ENCODE measurements at regions not wholly inside any gene's neighbourhood (a gene's known extent, or its start where the extent isn't known, plus 50 kb on each side); places are given as distances from the start of the nearest gene placed in this dataset.

DNA sequence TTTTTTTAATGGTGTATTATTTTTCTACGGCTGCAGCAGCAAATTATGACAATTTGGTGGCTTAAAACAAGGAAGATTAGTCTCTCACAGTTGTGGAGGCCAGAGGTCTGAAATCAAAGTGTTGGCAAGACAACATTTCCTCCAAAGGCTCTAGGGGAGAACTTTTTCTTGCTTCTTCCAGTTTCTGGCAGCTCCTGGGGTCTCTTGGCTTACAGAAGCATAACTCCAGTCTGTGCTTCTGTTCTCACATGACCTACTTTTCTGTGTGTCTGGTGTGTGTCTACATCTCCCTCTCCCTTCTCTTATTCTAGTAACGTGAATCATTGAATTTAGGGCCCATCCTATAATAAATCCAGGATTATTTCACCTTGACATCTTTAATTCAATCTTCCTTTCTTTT is 551.9 kb upstream of the LUZP2 start:
- Histone ChIP-seq H3K27me3 (ENCODE audit: insufficient read depth in 3 of 3, low read length in 2 of 3) (no peaks in the 10 kb centered on the region), H3K27ac (no peak overlapping the region), H3K4me3 (no peak overlapping the region), H3K36me3 (ENCODE audit: insufficient read depth in 1 of 2, low read depth in 1 of 2) (no peaks in the 10 kb centered on the region), H3K9me3 (no peaks in the 10 kb centered on the region), H3K4me1 (no peaks in the 10 kb centered on the region)
- no peak for ATAC-seq
- no peak for DNase-seq
- TF ChIP-seq, protein P1, sequence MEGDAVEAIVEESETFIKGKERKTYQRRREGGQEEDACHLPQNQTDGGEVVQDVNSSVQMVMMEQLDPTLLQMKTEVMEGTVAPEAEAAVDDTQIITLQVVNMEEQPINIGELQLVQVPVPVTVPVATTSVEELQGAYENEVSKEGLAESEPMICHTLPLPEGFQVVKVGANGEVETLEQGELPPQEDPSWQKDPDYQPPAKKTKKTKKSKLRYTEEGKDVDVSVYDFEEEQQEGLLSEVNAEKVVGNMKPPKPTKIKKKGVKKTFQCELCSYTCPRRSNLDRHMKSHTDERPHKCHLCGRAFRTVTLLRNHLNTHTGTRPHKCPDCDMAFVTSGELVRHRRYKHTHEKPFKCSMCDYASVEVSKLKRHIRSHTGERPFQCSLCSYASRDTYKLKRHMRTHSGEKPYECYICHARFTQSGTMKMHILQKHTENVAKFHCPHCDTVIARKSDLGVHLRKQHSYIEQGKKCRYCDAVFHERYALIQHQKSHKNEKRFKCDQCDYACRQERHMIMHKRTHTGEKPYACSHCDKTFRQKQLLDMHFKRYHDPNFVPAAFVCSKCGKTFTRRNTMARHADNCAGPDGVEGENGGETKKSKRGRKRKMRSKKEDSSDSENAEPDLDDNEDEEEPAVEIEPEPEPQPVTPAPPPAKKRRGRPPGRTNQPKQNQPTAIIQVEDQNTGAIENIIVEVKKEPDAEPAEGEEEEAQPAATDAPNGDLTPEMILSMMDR (IDR thresholded peaks at IDR 0.05): no peak
- 39 to 42% (median 41%) methylated on average over 2 of the region's 2 CpGs for WGBS, 3 donors
- intact Hi-C loops (cut with DNase I): no loop called here

DNA sequence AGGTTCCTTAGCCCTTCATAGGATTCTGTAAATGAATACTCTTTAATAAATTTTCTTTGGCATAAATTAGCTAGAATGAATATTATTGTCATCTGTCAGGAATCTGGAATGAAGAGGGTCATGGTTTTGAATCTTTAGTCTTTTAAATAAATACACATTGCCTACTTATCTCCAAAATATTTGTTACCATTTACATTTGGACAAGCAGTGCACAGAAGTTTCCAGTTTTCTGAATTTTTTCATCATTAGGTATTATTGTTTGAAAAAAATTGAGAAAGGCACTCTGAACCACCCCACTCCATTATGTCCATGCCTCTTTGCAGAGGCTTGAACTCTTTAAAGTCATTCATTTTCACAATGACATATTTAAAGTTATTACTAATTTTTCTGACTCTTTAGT is 549.0 kb upstream of the LUZP2 start:
- intact Hi-C loops (cut with DNase I): no loop called here
- H3K27ac ChIP-seq: no peak overlapping the region
- TF ChIP-seq, protein P1 (IDR thresholded peaks at IDR 0.05): no peak
- no peaks in the 10 kb centered on the region for H3K27me3 ChIP-seq (ENCODE audit: insufficient read depth in 3 of 3, low read length in 2 of 3)
- H3K9me3 ChIP-seq: no peaks in the 10 kb centered on the region
- no peaks in the 10 kb centered on the region for H3K4me1 ChIP-seq
- ATAC-seq: no peak
- no peak for DNase-seq
- no peak overlapping the region for H3K4me3 ChIP-seq
- no peaks in the 10 kb centered on the region for H3K36me3 ChIP-seq (ENCODE audit: insufficient read depth in 1 of 2, low read depth in 1 of 2)

DNA sequence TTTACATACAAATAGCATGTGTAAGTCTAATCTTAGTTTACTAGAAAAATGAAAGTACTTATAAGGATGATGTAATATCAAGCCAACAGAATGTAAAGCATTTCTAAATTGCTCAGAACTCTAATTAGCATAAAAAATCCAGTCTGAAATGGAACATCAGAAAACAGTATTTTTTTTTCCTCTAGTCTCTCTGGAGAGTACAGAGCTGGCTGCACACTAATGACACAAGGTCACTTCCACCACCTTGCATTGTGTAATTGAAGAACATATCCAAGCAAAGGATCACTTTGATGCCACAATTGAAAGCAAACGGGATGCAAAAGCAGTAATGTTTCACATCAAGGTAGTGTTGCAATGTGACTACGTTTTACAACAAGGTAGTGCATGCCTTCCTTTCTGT is 548.0 kb upstream of the LUZP2 start:
- 42 to 46% (median 43%) methylated on average over 2 of the region's 2 CpGs for WGBS, 3 donors
- TF ChIP-seq, protein P1 (IDR thresholded peaks at IDR 0.05): no peak
- Histone ChIP-seq H3K4me3 (no peak overlapping the region), H3K36me3 (ENCODE audit: insufficient read depth in 1 of 2, low read depth in 1 of 2) (no peaks in the 10 kb centered on the region), H3K27me3 (ENCODE audit: insufficient read depth in 3 of 3, low read length in 2 of 3) (no peaks in the 10 kb centered on the region), H3K9me3 (no peaks in the 10 kb centered on the region), H3K4me1 (no peaks in the 10 kb centered on the region), H3K27ac (no peak overlapping the region)
- DNase-seq (no peak), ATAC-seq (no peak)
- intact Hi-C loops (cut with DNase I): no loop called here

DNA sequence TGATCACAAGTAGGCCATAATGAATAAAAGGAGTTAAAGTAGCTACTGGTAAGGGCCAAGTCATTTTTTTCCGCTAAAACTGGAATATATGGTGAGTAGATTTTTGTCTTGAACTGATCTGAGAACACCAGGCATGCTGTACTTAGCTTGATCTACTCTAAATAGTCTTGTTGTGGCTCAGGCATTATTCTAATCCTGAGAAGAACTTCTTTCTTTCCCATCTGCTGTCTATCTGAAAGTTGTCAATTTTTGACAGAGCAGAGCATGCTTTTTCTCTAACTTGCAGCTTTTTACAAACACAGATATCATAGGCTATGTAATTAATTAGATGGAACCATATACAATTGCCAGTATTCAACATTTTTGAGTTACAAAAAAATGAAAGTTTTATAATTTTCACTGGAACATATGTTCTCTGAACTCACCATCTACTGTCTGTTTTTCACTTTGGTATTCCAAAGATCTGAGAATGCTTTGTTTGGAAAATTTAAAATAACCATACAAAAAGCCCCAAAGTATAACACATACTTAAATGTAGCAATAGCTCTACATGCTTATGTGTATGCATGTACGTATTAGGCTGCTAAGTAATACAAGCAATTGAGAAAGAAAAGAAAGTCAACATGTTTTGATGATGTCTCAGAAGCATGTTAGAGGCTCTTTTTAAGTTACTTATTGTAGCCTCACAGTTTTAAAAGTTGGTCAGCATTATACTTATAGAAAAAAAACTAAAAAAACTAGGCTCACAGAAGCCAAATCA is 542.7 kb upstream of the LUZP2 start:
- ATAC-seq (no peak), DNase-seq (no peak)
- Histone ChIP-seq H3K4me1 (no peaks in the 10 kb centered on the region), H3K27ac (no peak overlapping the region), H3K27me3 (ENCODE audit: insufficient read depth in 3 of 3, low read length in 2 of 3) (no peaks in the 10 kb centered on the region), H3K9me3 (no peaks in the 10 kb centered on the region), H3K4me3 (no peak overlapping the region), H3K36me3 (ENCODE audit: insufficient read depth in 1 of 2, low read depth in 1 of 2) (no peaks in the 10 kb centered on the region)
- WGBS, 3 donors: 87 to 89% (median 88%) methylated on average over 2 of the region's 2 CpGs
- TF ChIP-seq, protein P1 (IDR thresholded peaks at IDR 0.05): no peak
- intact Hi-C loops (cut with DNase I): no loop called here

DNA sequence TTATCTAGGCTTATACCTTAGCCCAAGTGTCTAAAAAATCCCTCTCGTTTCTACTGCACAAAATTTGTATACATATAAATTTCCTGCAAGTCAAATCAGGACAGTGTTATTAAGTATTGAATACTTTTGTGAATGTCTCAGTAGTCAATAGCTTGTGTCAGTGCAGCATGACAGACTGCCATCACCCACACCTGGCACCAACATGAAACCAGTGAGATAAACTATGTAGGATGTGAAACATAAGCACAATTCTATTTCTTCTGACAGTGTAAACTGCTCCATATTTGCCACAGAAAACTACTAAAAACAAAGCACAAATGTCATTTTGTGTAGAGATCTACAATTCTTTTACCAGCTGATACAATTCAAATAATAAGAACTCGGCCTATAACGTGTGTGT is 542.1 kb upstream of the LUZP2 start:
- no peaks in the 10 kb centered on the region for H3K27me3 ChIP-seq (ENCODE audit: insufficient read depth in 3 of 3, low read length in 2 of 3)
- TF ChIP-seq, protein P1 (IDR thresholded peaks at IDR 0.05): no peak
- no peak overlapping the region for H3K4me3 ChIP-seq
- no peak for DNase-seq
- ATAC-seq: no peak
- no peaks in the 10 kb centered on the region for H3K9me3 ChIP-seq
- no peak overlapping the region for H3K27ac ChIP-seq
- H3K36me3 ChIP-seq (ENCODE audit: insufficient read depth in 1 of 2, low read depth in 1 of 2): no peaks in the 10 kb centered on the region
- no peaks in the 10 kb centered on the region for H3K4me1 ChIP-seq
- intact Hi-C loops (cut with DNase I): no loop called here
- 64 to 78% (median 69%) methylated on average over 3 of the region's 3 CpGs for WGBS, 3 donors
